Head of caudate nucleus (tissue), 42 donors: ENCODE measurements at regions not wholly inside any gene's neighbourhood (a gene's known extent, or its start where the extent isn't known, plus 50 kb on each side); places are given as distances from the start of the nearest gene placed in this dataset.

ENCODE experiments used
- DNase-seq, 42 donors: peaks; one replicate each; pipeline versions ENCODE4 v3.0.0 to v3.0.0-alpha.2; 2020 to 2021; ENCODE audit warnings: mixed read lengths in 7 of 42
- intact Hi-C: fragments of 100-400 bp; cut with DNase I; formaldehyde crosslinking; loops from one replicate; pipeline ENCODE4 v1.15.0; 2022

- intact Hi-C loops = no loop called here
- DNase-seq = no peak
These were observed 465.8 kb upstream of the SYT1 start for GRCh38 chr12:78398750-78399149.

GRCh38 chr12:78402366-78403134 lies 462.0 kb upstream of the SYT1 start:
- DNase-seq = no peak
- intact Hi-C loops = no loop called here

- DNase-seq = no peak
- intact Hi-C loops = no loop called here
These were observed 461.4 kb upstream of the SYT1 start for GRCh38 chr12:78403136-78403535.

DNA sequence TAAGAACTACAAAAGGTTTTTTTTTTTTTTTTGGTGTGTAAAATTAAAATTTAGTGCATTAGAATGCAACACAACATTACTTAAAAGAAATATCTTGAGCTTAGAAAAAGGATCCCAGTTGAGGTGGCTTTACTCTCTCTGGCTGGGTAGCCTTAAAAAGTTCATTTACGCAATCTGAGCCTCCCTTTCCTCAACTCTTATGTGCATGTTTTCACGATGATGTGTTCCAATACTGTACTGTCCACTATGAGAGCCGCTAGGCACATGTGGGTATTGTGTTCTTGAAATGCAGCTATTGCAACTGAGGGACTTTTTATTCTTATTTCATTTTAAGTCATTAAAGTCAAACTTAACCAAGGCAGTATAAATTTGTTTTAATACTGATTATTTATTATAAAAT lies 460.9 kb upstream of the SYT1 start:
- intact Hi-C loops = no loop called here
- no peak for DNase-seq

DNA sequence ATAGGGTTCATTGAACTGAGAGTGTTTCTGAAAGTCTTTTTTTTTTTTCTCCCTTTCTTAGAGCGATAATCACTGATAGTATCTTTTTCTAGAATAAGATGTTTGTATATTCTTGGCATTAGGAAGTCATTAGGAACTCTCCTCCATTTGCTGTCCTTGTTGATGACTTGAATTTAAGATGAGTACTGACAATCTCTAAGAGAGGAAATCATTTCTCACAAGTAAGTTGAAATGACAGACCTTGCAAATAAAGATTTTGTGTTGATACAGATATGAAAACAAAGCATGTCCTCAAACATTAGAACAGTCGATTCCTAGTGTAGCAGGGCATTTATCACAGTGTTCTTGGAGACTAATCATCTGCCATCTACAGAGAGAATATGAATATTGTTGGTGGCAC lies 458.4 kb upstream of the SYT1 start:
- DNase-seq = no peak
- intact Hi-C loops = no loop called here

DNA sequence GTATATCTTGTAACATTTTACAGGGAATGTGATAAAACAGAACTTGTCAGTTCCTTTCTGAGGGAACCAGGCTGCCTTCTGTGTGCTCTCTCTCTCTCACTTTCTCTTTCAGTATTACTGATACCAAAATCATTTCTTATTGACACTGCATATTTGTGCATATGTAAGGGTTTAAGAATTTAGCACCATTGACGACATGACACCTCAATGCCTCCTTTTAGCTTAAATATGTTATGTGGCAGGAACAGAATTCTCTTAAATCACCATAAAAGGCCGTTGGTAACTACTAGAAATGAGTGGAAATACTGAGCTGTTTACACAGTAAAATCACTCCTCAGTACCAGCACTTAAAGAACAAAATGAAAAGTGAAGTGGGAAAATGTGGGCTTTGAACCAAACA lies 457.7 kb upstream of the SYT1 start:
- no peak for DNase-seq

GRCh38 chr12:78407722-78408121 lies 456.9 kb upstream of the SYT1 start:
- intact Hi-C loops = no loop called here
- no peak for DNase-seq

More for the DNA sequence above, 457.7 kb upstream of the SYT1 start:
- intact Hi-C loops = no loop called here

DNA sequence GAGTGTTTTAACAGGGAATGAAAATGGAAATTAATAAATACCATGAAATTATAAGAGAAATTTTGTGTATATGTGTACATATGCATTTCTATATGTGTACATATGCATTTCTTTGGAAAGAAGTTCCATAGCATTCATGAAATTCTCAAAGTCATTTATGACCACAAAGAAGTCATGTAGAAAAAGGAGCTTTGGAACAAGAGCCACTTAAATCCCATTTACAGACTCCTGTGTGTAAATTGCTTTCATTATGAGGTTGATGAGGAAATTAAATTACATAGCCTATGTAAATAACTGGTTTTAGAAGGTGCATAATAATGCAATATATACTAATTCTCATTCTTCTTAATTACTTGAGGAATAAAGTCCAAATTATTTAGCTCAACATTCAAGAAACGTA lies 450.5 kb upstream of the SYT1 start:
- DNase-seq = no peak

DNA sequence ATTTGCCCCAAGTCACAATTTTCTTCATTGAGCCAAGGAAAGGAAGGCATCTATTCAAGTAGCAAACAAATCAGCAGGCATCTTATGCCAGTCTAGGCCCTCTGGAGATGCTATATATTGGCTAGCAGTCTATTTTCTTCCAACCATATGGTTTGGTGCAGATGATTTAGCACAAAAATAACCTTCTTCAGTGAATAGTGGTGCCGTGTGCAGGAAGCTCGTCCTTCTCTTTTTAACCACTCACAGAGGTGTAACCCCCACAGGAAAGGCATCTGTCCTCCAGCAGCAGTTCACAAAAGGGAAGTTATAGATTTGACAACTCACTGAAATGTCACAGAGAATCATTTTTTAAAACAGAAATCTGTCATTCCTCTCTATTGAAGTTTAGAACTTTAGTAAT lies 445.7 kb upstream of the SYT1 start:
- intact Hi-C loops = no loop called here
- DNase-seq = no peak

More for the DNA sequence above, 450.5 kb upstream of the SYT1 start:
- intact Hi-C loops = no loop called here

DNA sequence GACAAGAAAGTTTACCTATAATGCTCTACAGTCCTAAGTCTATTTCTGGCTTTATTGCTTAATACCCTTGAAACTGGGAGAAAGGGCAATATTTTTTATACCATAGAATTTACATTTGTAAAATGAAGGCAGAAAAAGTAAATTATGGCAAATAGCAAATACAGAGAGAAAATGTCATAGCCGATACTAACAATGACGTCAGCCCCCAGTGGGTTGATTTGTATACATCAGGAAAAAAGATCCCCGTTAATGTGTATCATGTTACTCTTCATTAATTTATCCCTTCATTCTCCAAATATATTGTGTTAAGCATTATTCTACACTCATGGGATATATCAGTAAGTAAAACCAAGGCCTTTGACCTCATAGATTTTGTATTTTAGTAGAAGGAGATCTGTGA lies 445.1 kb upstream of the SYT1 start:
- intact Hi-C loops = no loop called here

DNA sequence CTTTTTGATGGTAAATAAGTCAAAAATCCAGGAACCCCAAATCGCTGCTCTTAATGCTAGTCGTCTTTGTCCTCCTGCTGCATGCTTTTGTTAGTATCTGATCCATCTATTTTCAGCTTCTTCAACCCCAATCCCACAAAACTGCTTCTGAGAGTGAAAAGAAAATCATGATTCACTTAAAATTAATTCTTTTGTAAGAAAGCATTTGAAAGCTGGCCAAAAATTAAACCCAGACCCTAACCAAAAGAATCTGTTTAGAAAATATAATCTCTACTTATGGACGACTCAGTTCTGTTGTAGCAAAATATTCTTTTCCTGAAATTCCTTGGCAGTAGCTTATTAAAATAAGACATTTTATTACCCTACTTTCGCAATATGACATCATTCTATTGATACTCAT lies 443.6 kb upstream of the SYT1 start:
- intact Hi-C loops = no loop called here

More for the DNA sequence above, 445.1 kb upstream of the SYT1 start:
- DNase-seq = no peak

GRCh38 chr12:78430551-78430950 lies 434.0 kb upstream of the SYT1 start:
- DNase-seq = no peak
- intact Hi-C loops = no loop called here

More for the DNA sequence above, 443.6 kb upstream of the SYT1 start:
- no peak for DNase-seq

- no peak for DNase-seq
- intact Hi-C loops = no loop called here
These were observed 432.6 kb upstream of the SYT1 start for GRCh38 chr12:78431931-78432330.

GRCh38 chr12:78439666-78440065 lies 424.9 kb upstream of the SYT1 start:
- intact Hi-C loops = no loop called here
- no peak for DNase-seq

- intact Hi-C loops = no loop called here
These were observed 422.7 kb upstream of the SYT1 start for GRCh38 chr12:78441737-78442453.

DNA sequence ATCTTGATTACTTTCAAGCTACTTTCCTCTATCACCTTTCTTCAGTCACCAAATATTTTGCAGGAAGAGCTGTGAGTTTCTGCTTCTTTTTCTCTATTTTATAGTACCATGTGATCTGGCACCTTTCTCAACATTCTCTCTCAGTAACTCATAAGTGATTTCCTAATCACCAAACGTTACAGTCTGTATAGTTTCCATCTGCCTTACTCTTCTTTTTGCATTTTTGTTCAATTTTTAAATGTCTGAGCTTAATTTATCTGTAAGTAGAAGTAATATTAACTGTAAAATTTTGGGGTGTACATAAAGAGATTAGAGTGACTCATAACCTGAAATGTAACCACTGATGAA lies 422.1 kb upstream of the SYT1 start:
- no peak for DNase-seq
- intact Hi-C loops = no loop called here

More at GRCh38 chr12:78441737-78442453, 422.7 kb upstream of the SYT1 start:
- no peak for DNase-seq

GRCh38 chr12:78446555-78446954 lies 418.0 kb upstream of the SYT1 start:
- DNase-seq = no peak
- intact Hi-C loops = no loop called here

DNA sequence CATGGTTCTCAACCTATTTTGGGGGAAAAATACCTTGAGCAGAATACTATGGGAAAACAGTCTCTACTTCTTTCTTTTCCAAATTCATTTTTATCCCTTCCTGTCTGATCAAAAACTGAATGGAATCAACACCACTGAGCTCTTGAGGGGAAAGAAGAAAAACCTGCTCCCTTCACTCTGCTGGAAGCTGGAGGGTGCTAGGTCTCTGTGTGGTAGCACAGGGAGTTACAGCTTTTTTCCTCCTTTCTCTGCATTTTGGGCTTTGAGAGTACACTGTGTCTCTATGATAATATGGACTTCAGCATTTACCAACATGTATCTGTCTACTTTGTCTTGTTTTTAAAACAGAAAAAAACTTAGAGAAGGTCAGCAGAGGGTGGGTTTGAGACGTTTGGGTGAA lies 417.2 kb upstream of the SYT1 start:
- no peak for DNase-seq
- intact Hi-C loops = no loop called here

- DNase-seq = no peak
- intact Hi-C loops = no loop called here
These were observed 415.9 kb upstream of the SYT1 start for GRCh38 chr12:78448692-78449091.

DNA sequence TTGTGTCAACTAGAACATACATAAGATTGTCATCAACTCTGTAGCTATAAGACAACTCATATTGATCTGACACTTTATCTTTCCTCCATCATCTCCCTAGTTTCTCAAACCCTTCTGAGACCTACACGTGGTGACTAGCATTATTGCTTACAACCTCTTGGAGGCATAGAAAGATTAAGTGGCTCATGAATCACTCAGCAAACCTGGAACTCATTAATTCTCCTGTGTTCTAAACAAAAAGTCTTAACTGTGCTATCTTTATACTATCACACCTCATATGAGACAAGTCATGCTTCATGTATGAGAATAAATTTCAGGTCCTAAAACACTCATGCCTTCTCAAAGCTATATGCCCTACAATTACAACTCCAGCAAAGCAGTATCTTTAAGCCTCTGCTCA lies 408.6 kb upstream of the SYT1 start:
- no peak for DNase-seq
- intact Hi-C loops = no loop called here

- intact Hi-C loops = no loop called here
- no peak for DNase-seq
These were observed 406.6 kb upstream of the SYT1 start for GRCh38 chr12:78457938-78458337.
